ENCODE measurements at regions not wholly inside any gene's neighbourhood (a gene's known extent, or its start where the extent isn't known, plus 50 kb on each side); places are given as distances from the start of the nearest gene placed in this dataset.

- H3K27me3 ChIP-seq (ENCODE audit: low read length) = no peaks in the 10 kb centered on the region
- H3K4me2 ChIP-seq (ENCODE audit: low read depth, low read length, poor library complexity, severe bottlenecking) = no peak overlapping the region
- H3K9me3 ChIP-seq (ENCODE audit: insufficient read depth, low read length) = no peaks in the 10 kb centered on the region
- H3K27ac ChIP-seq (ENCODE audit: low read depth, low read length) = no peak overlapping the region
- no peak overlapping the region for H2AFZ ChIP-seq (ENCODE audit: low read depth, low read length, severe bottlenecking)
- no peaks in the 10 kb centered on the region for H3K36me3 ChIP-seq (ENCODE audit: low read length)
- H3K4me3 ChIP-seq (ENCODE audit: insufficient read depth, low read length, poor library complexity, severe bottlenecking) = no peak overlapping the region
- no peaks in the 10 kb centered on the region for H3K9me2 ChIP-seq (replicated peaks; ENCODE audit: insufficient read depth, low read length)
- H3K79me2 ChIP-seq (ENCODE audit: insufficient read depth, low read length) = no peaks in the 10 kb centered on the region
- H4K20me1 ChIP-seq (ENCODE audit: low read depth, low read length) = no peaks in the 10 kb centered on the region
- no peak overlapping the region for H3K9ac ChIP-seq (ENCODE audit: low read length)
- H3F3A ChIP-seq (ENCODE audit: insufficient read depth) = no peaks in the 10 kb centered on the region
- TF ChIP-seq, protein P1, sequence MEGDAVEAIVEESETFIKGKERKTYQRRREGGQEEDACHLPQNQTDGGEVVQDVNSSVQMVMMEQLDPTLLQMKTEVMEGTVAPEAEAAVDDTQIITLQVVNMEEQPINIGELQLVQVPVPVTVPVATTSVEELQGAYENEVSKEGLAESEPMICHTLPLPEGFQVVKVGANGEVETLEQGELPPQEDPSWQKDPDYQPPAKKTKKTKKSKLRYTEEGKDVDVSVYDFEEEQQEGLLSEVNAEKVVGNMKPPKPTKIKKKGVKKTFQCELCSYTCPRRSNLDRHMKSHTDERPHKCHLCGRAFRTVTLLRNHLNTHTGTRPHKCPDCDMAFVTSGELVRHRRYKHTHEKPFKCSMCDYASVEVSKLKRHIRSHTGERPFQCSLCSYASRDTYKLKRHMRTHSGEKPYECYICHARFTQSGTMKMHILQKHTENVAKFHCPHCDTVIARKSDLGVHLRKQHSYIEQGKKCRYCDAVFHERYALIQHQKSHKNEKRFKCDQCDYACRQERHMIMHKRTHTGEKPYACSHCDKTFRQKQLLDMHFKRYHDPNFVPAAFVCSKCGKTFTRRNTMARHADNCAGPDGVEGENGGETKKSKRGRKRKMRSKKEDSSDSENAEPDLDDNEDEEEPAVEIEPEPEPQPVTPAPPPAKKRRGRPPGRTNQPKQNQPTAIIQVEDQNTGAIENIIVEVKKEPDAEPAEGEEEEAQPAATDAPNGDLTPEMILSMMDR (IDR thresholded peaks at IDR 0.05; ENCODE audit: insufficient read depth, low read length, poor library complexity, severe bottlenecking) = no peak
- no peak for TF ChIP-seq EZH2phosphoT487 (conservative IDR thresholded peaks at IDR 0.05; ENCODE audit: low read length)
Measured at GRCh38 chr6:26243752-26244151, 121.2 kb upstream of the BTN3A2 start.

DNA sequence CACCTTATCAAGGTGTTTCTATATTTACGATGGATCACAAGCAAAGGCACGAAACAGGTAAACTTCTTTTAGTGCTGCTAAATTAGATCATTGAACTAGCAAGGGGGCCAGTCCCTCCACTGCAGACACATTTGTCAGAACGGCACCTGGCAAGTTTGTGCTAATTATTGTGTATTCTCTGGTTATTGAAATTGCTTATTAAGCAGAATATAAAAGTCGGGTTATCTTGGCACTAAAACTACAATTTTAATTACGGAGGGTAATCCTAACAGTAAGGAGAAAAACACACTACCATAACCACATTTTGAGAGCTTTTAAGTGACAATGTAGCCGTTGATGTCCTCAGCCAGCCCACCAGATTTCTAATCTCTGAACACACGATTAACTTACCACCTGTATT is 118.9 kb upstream of the BTN3A2 start:
- Histone ChIP-seq H3K79me2 (ENCODE audit: insufficient read depth, low read length) (no peaks in the 10 kb centered on the region), H3K4me2 (ENCODE audit: low read depth, low read length, poor library complexity, severe bottlenecking) (no peak overlapping the region), H3K27ac (ENCODE audit: low read depth, low read length) (no peak overlapping the region), H3K9ac (ENCODE audit: low read length) (no peak overlapping the region), H2AFZ (ENCODE audit: low read depth, low read length, severe bottlenecking) (no peak overlapping the region), H3K36me3 (ENCODE audit: low read length) (peaks cover 2% of the 10 kb centered on the region; the same call in 1 of the 2 replicates), H3F3A (ENCODE audit: insufficient read depth) (no peaks in the 10 kb centered on the region; the same call in 1 of the 2 replicates), H3K27me3 (ENCODE audit: low read length) (no peaks in the 10 kb centered on the region), H4K20me1 (ENCODE audit: low read depth, low read length) (no peaks in the 10 kb centered on the region), H3K9me3 (ENCODE audit: insufficient read depth, low read length) (no peaks in the 10 kb centered on the region), H3K9me2 (replicated peaks; ENCODE audit: insufficient read depth, low read length) (no peaks in the 10 kb centered on the region), H3K4me3 (ENCODE audit: insufficient read depth, low read length, poor library complexity, severe bottlenecking) (no peak overlapping the region)
- TF ChIP-seq EZH2phosphoT487 (conservative IDR thresholded peaks at IDR 0.05; ENCODE audit: low read length) = no peak
- TF ChIP-seq, protein P1 (IDR thresholded peaks at IDR 0.05; ENCODE audit: insufficient read depth, low read length, poor library complexity, severe bottlenecking) = no peak

GRCh38 chr6:26246553-26246952 is 118.4 kb upstream of the BTN3A2 start:
- Histone ChIP-seq H3K27me3 (ENCODE audit: low read length) (no peaks in the 10 kb centered on the region), H3K9me3 (ENCODE audit: insufficient read depth, low read length) (no peaks in the 10 kb centered on the region), H2AFZ (ENCODE audit: low read depth, low read length, severe bottlenecking) (no peak overlapping the region), H3K4me2 (ENCODE audit: low read depth, low read length, poor library complexity, severe bottlenecking) (no peak overlapping the region), H4K20me1 (ENCODE audit: low read depth, low read length) (no peaks in the 10 kb centered on the region), H3K79me2 (ENCODE audit: insufficient read depth, low read length) (no peaks in the 10 kb centered on the region), H3K4me3 (ENCODE audit: insufficient read depth, low read length, poor library complexity, severe bottlenecking) (no peak overlapping the region), H3K9me2 (replicated peaks; ENCODE audit: insufficient read depth, low read length) (no peaks in the 10 kb centered on the region), H3K9ac (ENCODE audit: low read length) (no peak overlapping the region), H3K36me3 (ENCODE audit: low read length) (peaks cover 5% of the 10 kb centered on the region; the same call in 1 of the 2 replicates), H3F3A (ENCODE audit: insufficient read depth) (no peaks in the 10 kb centered on the region; the same call in 1 of the 2 replicates), H3K27ac (ENCODE audit: low read depth, low read length) (no peak overlapping the region)
- TF ChIP-seq, protein P1 (IDR thresholded peaks at IDR 0.05; ENCODE audit: insufficient read depth, low read length, poor library complexity, severe bottlenecking) = no peak
- no peak for TF ChIP-seq EZH2phosphoT487 (conservative IDR thresholded peaks at IDR 0.05; ENCODE audit: low read length)

Measured in SU-DHL-6 (cell line).